Osteoblast (primary cell): ENCODE measurements at regions not wholly inside any gene's neighbourhood (a gene's known extent, or its start where the extent isn't known, plus 50 kb on each side); places are given as distances from the start of the nearest gene placed in this dataset. TPM values are rescaled to one million over a fixed set of nuclear protein-coding genes. Genes with fewer than 3 reads are reported as not detected.
A peak's percentile ranks its signal among the peaks of the same experiment; 100 is the strongest.

ENCODE experiments used
- DNase-seq: peaks from one replicate; pipeline ENCODE4 v3.0.0; 2011; ENCODE audit warnings: low spot score, mixed read lengths; ENCODE audit not compliant: insufficient read length; ENCODE audit errors: missing footprints
- H2AFZ ChIP-seq: 2 replicates; pipeline ENCODE4 v1.6.0; 2011; ENCODE audit warnings: mild to moderate bottlenecking, low read length
- H3K27ac ChIP-seq: 2 replicates; pipeline ENCODE4 v1.5.1; 2011; ENCODE audit warnings: mild to moderate bottlenecking, low read depth, low read length, moderate library complexity
- H3K27me3 ChIP-seq: 2 replicates; pipeline ENCODE4 v1.6.0; 2012; ENCODE audit warnings: mild to moderate bottlenecking, control low read depth, inconsistent platforms, low read length, moderate library complexity; ENCODE audit not compliant: insufficient read depth
- H3K36me3 ChIP-seq: 2 replicates; pipeline ENCODE4 v1.5.1; 2011; ENCODE audit warnings: mild to moderate bottlenecking, low read length, control low read depth, moderate library complexity; ENCODE audit not compliant: insufficient read depth
- H3K4me1 ChIP-seq: 2 replicates; pipeline ENCODE4 v1.5.1; 2011; ENCODE audit warnings: mild to moderate bottlenecking, low read length, control low read depth, moderate library complexity; ENCODE audit not compliant: insufficient read depth
- H3K4me2 ChIP-seq: 2 replicates; pipeline ENCODE4 v1.6.0; 2011; ENCODE audit warnings: mild to moderate bottlenecking, low read length; ENCODE audit not compliant: insufficient read depth
- H3K4me3 ChIP-seq: fragments of 200-600 bp; sonication (generic); 3 replicates; pipeline ENCODE4 v1.5.1; 2012; ENCODE audit warnings: mild to moderate bottlenecking, low read length, inconsistent platforms; ENCODE audit not compliant: insufficient read depth
- H3K79me2 ChIP-seq: 2 replicates; pipeline ENCODE4 v1.6.0; 2012; ENCODE audit warnings: mild to moderate bottlenecking, low read length, control low read depth, inconsistent platforms; ENCODE audit not compliant: insufficient read depth
- H3K9me3 ChIP-seq: 2 replicates; pipeline ENCODE4 v1.5.1; 2011; ENCODE audit warnings: low read depth, low read length, control low read depth
- H4K20me1 ChIP-seq: 2 replicates; pipeline ENCODE4 v1.6.0; 2012; ENCODE audit warnings: mild to moderate bottlenecking, low read length, control low read depth; ENCODE audit not compliant: insufficient read depth
- CTCF ChIP-seq: IDR thresholded peaks from 2 replicates; pipeline ENCODE4 v1.5.1; 2011; ENCODE audit warnings: mild to moderate bottlenecking, low read depth, low read length, moderate library complexity; ENCODE audit errors: extremely low read depth
- small RNA-seq: library from RNA; depleted of rRNA; stranded (forward); fragments of <200 nt; gene quantifications from one replicate; pipeline ENCODE3, GENCODE V24; 2012

GRCh38 chr7:50835156-50835555, 52.5 kb upstream of the GRB10 start:
- TF ChIP-seq CTCF, result no peak
- no peak overlapping the region for H3K4me2 ChIP-seq
- no peak overlapping the region for H2AFZ ChIP-seq
- no peaks in the 10 kb centered on the region for H3K27me3 ChIP-seq
- no peaks in the 10 kb centered on the region for H3K36me3 ChIP-seq
- no peak overlapping the region for H3K27ac ChIP-seq
- H4K20me1 ChIP-seq, result no peaks in the 10 kb centered on the region
- no peak overlapping the region for H3K4me3 ChIP-seq
- H3K4me1 ChIP-seq, result peaks cover 39% of the 10 kb centered on the region
- no peaks in the 10 kb centered on the region for H3K9me3 ChIP-seq
- no peaks in the 10 kb centered on the region for H3K79me2 ChIP-seq
- DNase-seq, result no peak

GRCh38 chr7:50834679-50835078, 52.0 kb upstream of the GRB10 start:
- Histone ChIP-seq H3K27me3 (no peaks in the 10 kb centered on the region), H3K27ac (no peak overlapping the region), H2AFZ (no peak overlapping the region), H3K4me3 (no peak overlapping the region), H3K4me2 (no peak overlapping the region), H3K36me3 (no peaks in the 10 kb centered on the region), H3K9me3 (no peaks in the 10 kb centered on the region), H3K79me2 (no peaks in the 10 kb centered on the region), H4K20me1 (no peaks in the 10 kb centered on the region), H3K4me1 (peaks cover 37% of the 10 kb centered on the region)
- TF ChIP-seq CTCF, result no peak
- DNase-seq, result no peak

- DNase-seq, result no peak
- no peak overlapping the region for H2AFZ ChIP-seq
- no peaks in the 10 kb centered on the region for H3K36me3 ChIP-seq
- H3K9me3 ChIP-seq, result no peaks in the 10 kb centered on the region
- H3K4me1 ChIP-seq, result peaks cover 31% of the 10 kb centered on the region
- no peak overlapping the region for H3K27ac ChIP-seq
- H3K4me3 ChIP-seq, result no peak overlapping the region
- H4K20me1 ChIP-seq, result no peaks in the 10 kb centered on the region
- TF ChIP-seq CTCF, result no peak
- H3K4me2 ChIP-seq, result no peak overlapping the region
- no peaks in the 10 kb centered on the region for H3K79me2 ChIP-seq
- H3K27me3 ChIP-seq, result no peaks in the 10 kb centered on the region
Measured at GRCh38 chr7:50834031-50834535, 51.4 kb upstream of the GRB10 start.

- peaks cover 19% of the 10 kb centered on the region for H3K4me1 ChIP-seq
- DNase-seq, result no peak
- no peaks in the 10 kb centered on the region for H3K27me3 ChIP-seq
- H3K79me2 ChIP-seq, result no peaks in the 10 kb centered on the region
- H3K27ac ChIP-seq, result no peak overlapping the region
- no peaks in the 10 kb centered on the region for H3K36me3 ChIP-seq
- no peak overlapping the region for H2AFZ ChIP-seq
- no peaks in the 10 kb centered on the region for H3K9me3 ChIP-seq
- no peak for TF ChIP-seq CTCF
- H4K20me1 ChIP-seq, result no peaks in the 10 kb centered on the region
- H3K4me3 ChIP-seq, result no peak overlapping the region
- peak overlapping the region; percentile 15 for H3K4me2 ChIP-seq
Measured at GRCh38 chr7:50832744-50833143, 50.0 kb upstream of the GRB10 start.

Small RNA genes lying in the stretch of these regions (small RNA-seq; reads per million reads assigned to genes)
- gene AC009296.1 (not detected), gene RF00394 (not detected)
